HUES6 (cell line): ENCODE measurements at regions not wholly inside any gene's neighbourhood (a gene's known extent, or its start where the extent isn't known, plus 50 kb on each side); places are given as distances from the start of the nearest gene placed in this dataset.

Experiments
- H3K27ac ChIP-seq: 2 replicates; pipeline ENCODE4 v1.7.0; 2013; ENCODE audit warnings: low read depth, mild to moderate bottlenecking, low read length, inconsistent platforms
- H3K27me3 ChIP-seq: 2 replicates; pipeline ENCODE4 v1.6.1; 2013; ENCODE audit warnings: low read length; ENCODE audit not compliant: control insufficient read depth, insufficient read depth
- H3K36me3 ChIP-seq: 2 replicates; pipeline ENCODE4 v1.6.1; 2013; ENCODE audit warnings: low read length; ENCODE audit not compliant: control insufficient read depth, insufficient read depth
- H3K4me1 ChIP-seq: 2 replicates; pipeline ENCODE4 v1.6.1; 2013; ENCODE audit warnings: low read length; ENCODE audit not compliant: control insufficient read depth, insufficient read depth
- H3K4me3 ChIP-seq: 2 replicates; pipeline ENCODE4 v1.5.1; 2013; ENCODE audit warnings: low read depth, low read length
- H3K9ac ChIP-seq: one replicate; pipeline ENCODE4 v1.6.1; 2013; ENCODE audit warnings: mild to moderate bottlenecking, low read length
- H3K9me3 ChIP-seq: 2 replicates; pipeline ENCODE4 v1.6.1; 2013; ENCODE audit warnings: low read depth, low read length; ENCODE audit not compliant: control insufficient read depth, insufficient read depth

- Histone ChIP-seq H3K9ac (no peak overlapping the region), H3K27ac (no peak overlapping the region), H3K9me3 (no peaks in the 10 kb centered on the region), H3K4me1 (no peaks in the 10 kb centered on the region), H3K36me3 (no peaks in the 10 kb centered on the region), H3K27me3 (no peaks in the 10 kb centered on the region), H3K4me3 (no peak overlapping the region)
These were observed 164.0 kb downstream of the EN1 start for GRCh38 chr2:118683460-118683859.

DNA sequence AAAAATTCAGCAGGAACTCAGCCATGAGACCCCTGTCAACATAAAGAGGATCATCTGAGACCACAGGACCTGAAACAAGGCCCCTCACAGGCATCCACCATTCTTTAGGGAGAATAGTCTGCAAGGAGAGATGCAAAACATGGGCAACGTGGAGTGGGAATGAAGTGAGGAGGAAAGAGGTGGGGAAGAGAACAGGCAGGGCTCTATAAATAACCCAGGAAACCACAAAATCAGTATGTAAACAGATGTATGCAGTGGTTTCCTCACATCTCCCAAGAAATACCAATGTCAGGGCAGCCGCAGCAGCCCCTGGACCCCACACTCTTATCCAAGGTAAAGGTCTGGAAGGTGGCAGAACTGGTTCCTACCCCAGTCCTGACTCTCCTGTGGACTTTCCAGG, 168.5 kb downstream of the EN1 start:
- Histone ChIP-seq H3K9me3 (no peaks in the 10 kb centered on the region), H3K9ac (no peak overlapping the region), H3K4me1 (no peaks in the 10 kb centered on the region), H3K27ac (no peak overlapping the region), H3K27me3 (no peaks in the 10 kb centered on the region), H3K4me3 (no peak overlapping the region), H3K36me3 (no peaks in the 10 kb centered on the region)

DNA sequence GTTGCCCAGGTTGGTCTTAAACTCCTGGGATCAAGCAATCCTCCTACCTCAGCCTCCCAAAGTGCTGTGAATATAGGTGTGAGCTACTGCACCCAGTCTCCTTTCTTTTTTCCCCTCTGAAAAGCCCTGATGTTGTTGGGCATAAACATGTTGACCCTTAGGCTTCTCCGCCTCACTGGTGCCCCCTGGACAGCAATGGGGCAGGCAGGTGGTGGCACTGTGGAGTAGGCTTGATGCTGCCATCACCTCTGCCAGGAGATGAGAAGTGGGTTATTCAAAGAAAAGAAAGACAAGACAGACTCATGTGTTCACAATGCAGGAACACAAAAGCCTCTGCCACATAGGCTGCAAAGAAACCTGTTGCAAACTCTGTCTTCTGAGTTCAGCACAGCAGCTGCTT, 169.9 kb downstream of the EN1 start:
- Histone ChIP-seq H3K4me1 (no peaks in the 10 kb centered on the region), H3K4me3 (no peak overlapping the region)

GRCh38 chr2:118675531-118675930, 171.9 kb downstream of the EN1 start:
- Histone ChIP-seq H3K9ac (no peak overlapping the region), H3K4me1 (no peaks in the 10 kb centered on the region), H3K4me3 (no peak overlapping the region), H3K27me3 (0 out of 2 replicates have a peak, but pooled peaks cover 3% of the 10 kb centered on the region), H3K27ac (no peak overlapping the region), H3K9me3 (no peaks in the 10 kb centered on the region), H3K36me3 (no peaks in the 10 kb centered on the region)

More for the DNA sequence above, 169.9 kb downstream of the EN1 start:
- Histone ChIP-seq H3K27me3 (0 out of 2 replicates have a peak, but pooled peaks cover 3% of the 10 kb centered on the region), H3K36me3 (no peaks in the 10 kb centered on the region), H3K9me3 (no peaks in the 10 kb centered on the region), H3K9ac (no peak overlapping the region), H3K27ac (no peak overlapping the region)

DNA sequence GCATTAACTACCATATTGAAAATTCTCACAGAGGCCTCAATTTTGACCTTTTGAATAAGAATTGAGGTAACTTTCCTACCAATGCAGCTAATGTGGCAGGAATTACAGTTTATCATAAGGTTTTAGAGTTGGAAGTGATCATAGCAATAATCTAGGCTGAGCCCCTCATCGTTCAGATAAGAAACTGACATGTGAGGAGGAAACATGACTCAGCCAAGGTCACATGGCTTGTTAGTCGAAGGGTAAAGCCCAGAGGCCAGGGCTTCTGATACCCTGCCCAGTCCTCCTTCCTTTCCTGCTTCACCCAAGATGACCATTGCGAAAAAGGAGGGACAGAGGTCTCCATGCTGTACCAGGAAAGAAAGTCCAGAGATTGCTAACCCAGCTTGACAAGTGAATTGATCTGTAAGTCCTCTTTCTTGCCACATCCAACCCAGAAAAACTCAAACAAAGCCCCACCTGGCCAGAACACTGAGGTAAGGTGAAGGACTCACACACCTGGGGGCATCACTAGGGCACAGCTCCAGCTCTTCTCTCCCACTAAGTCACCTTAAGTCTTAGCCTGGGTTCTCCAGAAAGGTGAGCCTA, 174.8 kb downstream of the EN1 start:
- Histone ChIP-seq H3K27me3 (0 out of 2 replicates have a peak, but pooled peaks cover 3% of the 10 kb centered on the region), H3K36me3 (no peaks in the 10 kb centered on the region), H3K27ac (no peak overlapping the region), H3K4me1 (peaks cover 3% of the 10 kb centered on the region; the same call in 1 of the 2 replicates), H3K4me3 (no peak overlapping the region), H3K9ac (no peak overlapping the region), H3K9me3 (no peaks in the 10 kb centered on the region)

DNA sequence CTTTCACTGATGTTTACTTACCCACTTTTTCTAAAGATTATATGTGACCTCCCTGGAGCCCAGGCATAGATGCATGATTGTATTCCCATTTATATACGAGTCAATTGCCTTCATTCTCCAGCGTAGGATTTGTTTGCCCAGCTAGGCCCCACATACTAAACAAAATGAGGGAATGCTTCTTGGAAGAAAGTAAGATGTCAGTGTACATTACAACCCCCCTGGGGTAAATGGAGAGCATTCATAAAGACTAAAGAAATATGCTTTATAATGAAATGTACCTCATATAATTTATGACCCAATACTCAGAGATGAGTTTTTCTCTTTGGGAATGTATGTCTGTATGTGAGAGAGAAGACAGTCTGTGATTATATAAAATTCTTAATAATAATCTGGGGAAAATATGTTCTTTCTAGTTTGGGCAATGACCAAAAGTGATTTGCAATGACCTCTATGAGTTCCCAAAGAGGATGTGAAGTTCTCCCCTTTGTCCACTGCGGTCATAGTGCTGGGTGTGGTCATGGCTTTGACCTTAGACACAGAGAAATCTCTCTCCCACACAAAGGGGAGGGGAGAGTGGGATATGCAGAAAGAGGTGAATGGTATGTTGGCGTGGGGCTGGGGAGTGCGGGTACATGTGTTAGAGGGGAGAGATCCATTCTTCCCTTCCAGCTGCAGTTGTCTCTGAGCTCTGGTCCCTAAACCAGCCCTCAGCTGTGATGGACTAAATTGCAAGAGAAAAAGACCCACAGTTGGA, 175.6 kb downstream of the EN1 start:
- no peaks in the 10 kb centered on the region for H3K9me3 ChIP-seq
- no peak overlapping the region for H3K4me3 ChIP-seq
- peaks cover 3% of the 10 kb centered on the region; the same call in 1 of the 2 replicates for H3K4me1 ChIP-seq
- H3K9ac ChIP-seq, result no peak overlapping the region
- no peaks in the 10 kb centered on the region for H3K36me3 ChIP-seq
- 0 out of 2 replicates have a peak, but pooled peaks cover 3% of the 10 kb centered on the region for H3K27me3 ChIP-seq
- no peak overlapping the region for H3K27ac ChIP-seq

GRCh38 chr2:118670838-118671237, 176.6 kb downstream of the EN1 start:
- Histone ChIP-seq H3K27me3 (0 out of 2 replicates have a peak, but pooled peaks cover 3% of the 10 kb centered on the region), H3K4me1 (peaks cover 3% of the 10 kb centered on the region; the same call in 1 of the 2 replicates), H3K9ac (no peak overlapping the region), H3K36me3 (no peaks in the 10 kb centered on the region), H3K4me3 (no peak overlapping the region), H3K9me3 (no peaks in the 10 kb centered on the region), H3K27ac (no peak overlapping the region)

GRCh38 chr2:118670276-118670675, 177.2 kb downstream of the EN1 start:
- Histone ChIP-seq H3K27ac (no peak overlapping the region), H3K9me3 (no peaks in the 10 kb centered on the region), H3K36me3 (no peaks in the 10 kb centered on the region), H3K4me1 (peaks cover 3% of the 10 kb centered on the region; the same call in 1 of the 2 replicates), H3K4me3 (no peak overlapping the region), H3K9ac (no peak overlapping the region), H3K27me3 (0 out of 2 replicates have a peak, but pooled peaks cover 3% of the 10 kb centered on the region)

DNA sequence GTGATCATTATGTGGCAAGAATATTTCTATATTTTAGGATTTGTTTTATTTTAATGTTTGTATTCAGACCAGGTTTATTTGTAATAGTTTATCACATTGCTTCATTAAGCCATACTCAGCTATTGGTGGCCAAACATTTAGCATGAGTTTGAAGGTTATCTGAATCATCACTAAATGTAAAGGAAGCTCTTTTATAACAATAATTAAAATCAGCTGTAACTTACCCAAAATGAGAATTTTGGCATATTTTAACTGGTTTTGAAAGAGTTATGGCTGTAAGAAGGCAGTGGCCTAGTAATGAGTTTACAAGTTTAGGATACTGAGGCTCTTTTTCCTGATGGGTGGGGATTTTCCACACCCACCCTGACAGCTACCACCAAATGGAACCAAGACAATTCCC, 177.8 kb downstream of the EN1 start:
- Histone ChIP-seq H3K4me1 (peaks cover 3% of the 10 kb centered on the region; the same call in 1 of the 2 replicates), H3K27ac (no peak overlapping the region), H3K27me3 (0 out of 2 replicates have a peak, but pooled peaks cover 3% of the 10 kb centered on the region), H3K9me3 (no peaks in the 10 kb centered on the region), H3K36me3 (no peaks in the 10 kb centered on the region), H3K9ac (no peak overlapping the region), H3K4me3 (no peak overlapping the region)

DNA sequence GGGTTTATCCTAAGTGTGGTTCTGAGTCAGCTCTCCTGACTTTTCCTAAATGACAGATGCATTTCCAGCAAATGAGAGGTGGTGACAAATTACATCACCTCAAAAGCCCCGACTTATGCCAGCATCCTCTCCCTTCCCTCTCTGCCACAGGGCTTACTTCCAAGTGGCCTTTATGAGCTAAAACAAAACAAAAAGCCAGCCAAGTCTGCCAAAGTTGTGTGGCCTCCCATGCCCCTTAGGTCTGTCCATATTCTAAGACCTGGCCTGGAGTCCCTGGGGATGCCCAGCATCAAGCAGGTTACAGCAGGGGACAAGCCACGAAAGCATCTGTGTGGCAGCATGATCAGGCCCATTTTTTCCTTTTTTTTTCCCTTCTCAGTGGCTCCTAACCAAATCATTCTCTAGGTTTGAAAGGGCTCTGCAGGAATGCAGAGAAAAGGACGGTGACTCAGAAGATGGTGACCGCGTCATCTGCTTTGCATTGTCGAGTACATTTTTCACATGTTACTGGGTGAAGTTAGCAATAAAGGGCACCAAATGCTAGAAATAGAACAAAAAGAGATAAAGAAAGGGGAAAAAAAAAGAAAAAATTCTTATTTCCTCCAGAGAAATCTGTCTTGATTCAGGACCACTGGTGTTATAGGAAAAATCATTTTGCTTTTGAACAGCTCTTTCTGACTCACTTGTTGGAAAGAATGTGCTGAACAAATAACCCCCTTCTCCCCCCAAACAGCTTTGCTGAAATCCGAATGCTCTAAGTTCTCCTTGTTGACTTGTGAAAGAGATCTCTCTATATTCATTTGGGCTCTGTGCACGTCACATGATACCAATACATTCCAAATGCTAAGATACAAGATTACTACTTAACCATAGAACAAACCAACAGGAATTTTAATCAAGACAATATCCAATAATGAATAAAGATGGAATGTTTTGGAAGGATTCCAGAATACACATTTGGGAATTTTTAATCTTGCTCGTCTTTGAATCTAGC, 178.7 kb downstream of the EN1 start:
- H3K36me3 ChIP-seq, result no peaks in the 10 kb centered on the region
- H3K27ac ChIP-seq, result no peak overlapping the region
- H3K4me3 ChIP-seq, result no peak overlapping the region
- peaks cover 3% of the 10 kb centered on the region; the same call in 1 of the 2 replicates for H3K4me1 ChIP-seq
- H3K9me3 ChIP-seq, result no peaks in the 10 kb centered on the region
- no peak overlapping the region for H3K9ac ChIP-seq
- 0 out of 2 replicates have a peak, but pooled peaks cover 3% of the 10 kb centered on the region for H3K27me3 ChIP-seq
